Skin of body (tissue), 1 donor: ENCODE measurements at regions not wholly inside any gene's neighbourhood (a gene's known extent, or its start where the extent isn't known, plus 50 kb on each side); places are given as distances from the start of the nearest gene placed in this dataset.
"Not testable (repeated sequence)": the region's sequence is repeated elsewhere in the genome, so short reads cannot be mapped to it uniquely, and the experiment has no call there.

ENCODE experiments used
- DNase-seq: peaks from one replicate; lab custom pipeline; 2025; lab: John Stamatoyannopoulos, UW

GRCh38 chr4:177945268-177945667, 503.0 kb upstream of the AGA start:
- no peak for DNase-seq

GRCh38 chr4:177947607-177948006, 505.4 kb upstream of the AGA start:
- DNase-seq, result no peak

GRCh38 chr4:177948853-177949252, 506.6 kb upstream of the AGA start:
- no peak for DNase-seq

GRCh38 chr4:177951026-177951425, 508.8 kb upstream of the AGA start:
- no peak for DNase-seq

GRCh38 chr4:177952723-177953122, 510.5 kb upstream of the AGA start:
- no peak for DNase-seq

- DNase-seq, result no peak
These were observed 515.5 kb upstream of the AGA start for GRCh38 chr4:177957596-177958360.

GRCh38 chr4:177960566-177960965, 518.3 kb upstream of the AGA start:
- no peak for DNase-seq

- DNase-seq, result no peak
These were observed 519.6 kb upstream of the AGA start for GRCh38 chr4:177961761-177962380.

- DNase-seq, result no peak
These were observed 521.8 kb upstream of the AGA start for GRCh38 chr4:177964061-177964460.

- DNase-seq, result no peak
These were observed 522.5 kb upstream of the AGA start for GRCh38 chr4:177964693-177965168.

- no peak for DNase-seq
These were observed 525.1 kb upstream of the AGA start for GRCh38 chr4:177967328-177967727.

GRCh38 chr4:177968817-177969442, 526.7 kb upstream of the AGA start:
- peak; percentile 93 for DNase-seq

GRCh38 chr4:177974461-177974860, 532.2 kb upstream of the AGA start:
- DNase-seq, result no peak

GRCh38 chr4:177975315-177975987, 533.2 kb upstream of the AGA start:
- DNase-seq, result no peak

GRCh38 chr4:177986236-177986635, 544.0 kb upstream of the AGA start:
- no peak for DNase-seq

- DNase-seq, result no peak
These were observed 545.7 kb upstream of the AGA start for GRCh38 chr4:177987896-177988295.

- no peak for DNase-seq
These were observed 547.4 kb upstream of the AGA start for GRCh38 chr4:177989503-177990201.

- DNase-seq, result no peak
These were observed 560.9 kb upstream of the AGA start for GRCh38 chr4:178003098-178003657.

- no peak for DNase-seq
These were observed 568.4 kb upstream of the AGA start for GRCh38 chr4:178010596-178010995.

- DNase-seq, result not testable (repeated sequence)
These were observed 572.8 kb upstream of the AGA start for GRCh38 chr4:178015046-178015445.

- DNase-seq, result no peak
These were observed 584.8 kb upstream of the AGA start for GRCh38 chr4:178026999-178027398.
